A673 (cell line): ENCODE measurements at regions not wholly inside any gene's neighbourhood (a gene's known extent, or its start where the extent isn't known, plus 50 kb on each side); places are given as distances from the start of the nearest gene placed in this dataset.

Experiments
- CTCF ChIP-seq: fragments of 300-800, 200-600 bp; sonication (generic); conservative IDR thresholded peaks from 2 replicates; pipeline ENCODE4 v1.5.1; 2017; ENCODE audit warnings: low read depth, mild to moderate bottlenecking, antibody characterized with exemption, low read length, moderate library complexity, mixed read lengths
- EZH2 ChIP-seq: fragments of 200-600 bp; sonication (generic); IDR thresholded peaks from 2 replicates; pipeline ENCODE4 v1.6.1; 2017; ENCODE audit warnings: borderline replicate concordance, low read depth, mild to moderate bottlenecking, mixed read lengths, antibody characterized with exemption, low read length; ENCODE audit not compliant: poor library complexity, severe bottlenecking

GRCh38 chr10:128657548-128657947 lies 531.3 kb upstream of the MKI67 start:
- TF ChIP-seq CTCF (no peak), EZH2 (no peak)
